ENCODE measurements at regions not wholly inside any gene's neighbourhood (a gene's known extent, or its start where the extent isn't known, plus 50 kb on each side); places are given as distances from the start of the nearest gene placed in this dataset.

GRCh38 chr2:144796936-144797335, 277.0 kb upstream of the ZEB2 start:
- no peak overlapping the region for H3K4me3 ChIP-seq
- no peaks in the 10 kb centered on the region for H3K27me3 ChIP-seq
- H3K36me3 ChIP-seq = no peaks in the 10 kb centered on the region
- intact Hi-C loops (cut with DNase I) = no loop called here
- 64 to 75% methylated on average over 3 of the region's 3 CpGs for WGBS, 2 donors
- TF ChIP-seq POLR2AphosphoS5 (IDR thresholded peaks at IDR 0.05) = no peak
- TF ChIP-seq EP300 (IDR thresholded peaks at IDR 0.05) = no peak
- no peak for TF ChIP-seq CTCF (IDR thresholded peaks at IDR 0.05)
- TF ChIP-seq POLR2A (IDR thresholded peaks at IDR 0.05) = no peak
- H3K9me3 ChIP-seq = no peaks in the 10 kb centered on the region
- DNase-seq = no peak
- no peaks in the 10 kb centered on the region for H3K4me1 ChIP-seq
- no peak overlapping the region for H3K27ac ChIP-seq

GRCh38 chr2:144796164-144796563, 276.2 kb upstream of the ZEB2 start:
- no peak overlapping the region for H3K27ac ChIP-seq
- intact Hi-C loops (cut with DNase I) = no loop called here
- WGBS, 2 donors = 69 to 86% methylated on average over 2 of the region's 2 CpGs
- H3K4me1 ChIP-seq = no peaks in the 10 kb centered on the region
- DNase-seq = no peak
- H3K4me3 ChIP-seq = no peak overlapping the region
- no peaks in the 10 kb centered on the region for H3K36me3 ChIP-seq
- H3K27me3 ChIP-seq = no peaks in the 10 kb centered on the region
- no peaks in the 10 kb centered on the region for H3K9me3 ChIP-seq
- no peak for TF ChIP-seq CTCF (IDR thresholded peaks at IDR 0.05)
- TF ChIP-seq POLR2A (IDR thresholded peaks at IDR 0.05) = no peak
- no peak for TF ChIP-seq EP300 (IDR thresholded peaks at IDR 0.05)
- TF ChIP-seq POLR2AphosphoS5 (IDR thresholded peaks at IDR 0.05) = no peak

- no peak overlapping the region for H3K27ac ChIP-seq
- H3K4me3 ChIP-seq = no peak overlapping the region
- intact Hi-C loops (cut with DNase I) = no loop called here
- H3K4me1 ChIP-seq = no peaks in the 10 kb centered on the region
- peaks cover 0 to 2% (median 0%) of the 10 kb centered on the region in 4 donors for H3K9me3 ChIP-seq
- TF ChIP-seq POLR2AphosphoS5 (IDR thresholded peaks at IDR 0.05) (no peak), EP300 (IDR thresholded peaks at IDR 0.05) (no peak), CTCF (IDR thresholded peaks at IDR 0.05) (no peak), POLR2A (IDR thresholded peaks at IDR 0.05) (no peak)
- WGBS, 2 donors = 86 to 91% methylated on average over 5 of the region's 5 CpGs
- peak; percentile 55 for DNase-seq
- no peaks in the 10 kb centered on the region for H3K27me3 ChIP-seq
- H3K36me3 ChIP-seq = no peaks in the 10 kb centered on the region
Observed at GRCh38 chr2:144785253-144785652, 265.3 kb upstream of the ZEB2 start.

- Histone ChIP-seq H3K36me3 (no peaks in the 10 kb centered on the region), H3K27me3 (no peaks in the 10 kb centered on the region), H3K27ac (no peak overlapping the region), H3K4me1 (no peaks in the 10 kb centered on the region), H3K9me3 (no peaks in the 10 kb centered on the region), H3K4me3 (no peak overlapping the region)
- DNase-seq = no peak
- intact Hi-C loops (cut with DNase I) = no loop called here
- 74 to 76% methylated on average over 3 of the region's 3 CpGs for WGBS, 2 donors
- TF ChIP-seq EP300 (IDR thresholded peaks at IDR 0.05) (no peak), CTCF (IDR thresholded peaks at IDR 0.05) (no peak), POLR2AphosphoS5 (IDR thresholded peaks at IDR 0.05) (no peak), POLR2A (IDR thresholded peaks at IDR 0.05) (no peak)
Observed at GRCh38 chr2:144780983-144781382, 261.1 kb upstream of the ZEB2 start.

GRCh38 chr2:144776766-144777165, 256.8 kb upstream of the ZEB2 start:
- no peaks in the 10 kb centered on the region for H3K27me3 ChIP-seq
- H3K4me3 ChIP-seq = no peak overlapping the region
- H3K27ac ChIP-seq = no peak overlapping the region
- peaks cover 0 to 5% (median 0%) of the 10 kb centered on the region in 4 donors for H3K4me1 ChIP-seq
- H3K36me3 ChIP-seq = no peaks in the 10 kb centered on the region
- no peak for TF ChIP-seq CTCF (IDR thresholded peaks at IDR 0.05)
- no peak for TF ChIP-seq POLR2AphosphoS5 (IDR thresholded peaks at IDR 0.05)
- no peak for TF ChIP-seq EP300 (IDR thresholded peaks at IDR 0.05)
- no peak for TF ChIP-seq POLR2A (IDR thresholded peaks at IDR 0.05)
- no peak for DNase-seq
- no peaks in the 10 kb centered on the region for H3K9me3 ChIP-seq
- intact Hi-C loops (cut with DNase I) = no loop called here

Data from sigmoid colon (tissue), 6 donors.